Left lung (tissue), 4 donors: ENCODE measurements at regions not wholly inside any gene's neighbourhood (a gene's known extent, or its start where the extent isn't known, plus 50 kb on each side); places are given as distances from the start of the nearest gene placed in this dataset.
"Not testable (repeated sequence)": the region's sequence is repeated elsewhere in the genome, so short reads cannot be mapped to it uniquely, and the experiment has no call there.

Experiments
- ATAC-seq: fragments of 200-7000 bp; cut with Tn5 transposase; one replicate; pipeline ENCODE4 v1.9.1; 2020; ENCODE audit warnings: moderate library complexity
- DNase-seq, 4 donors: peaks; one replicate each; pipeline ENCODE4 v3.0.0-alpha.2; 2013 to 2020
- H3K27ac ChIP-seq, 2 donors: fragments of 200-600 bp; sonication (generic) in 1 of 2; one replicate each; pipeline versions ENCODE4 v1.5.0 to v1.8.0; 2020 to 2021
- H3K27me3 ChIP-seq, 2 donors: fragments of 200-600 bp; sonication (generic) in 1 of 2; one replicate each; pipeline versions ENCODE4 v1.5.0 to v1.8.0; 2020 to 2021
- H3K36me3 ChIP-seq, 2 donors: fragments of 200-600 bp; sonication (generic) in 1 of 2; one replicate each; pipeline versions ENCODE4 v1.5.0 to v1.8.0; 2020 to 2021
- H3K4me1 ChIP-seq, 2 donors: fragments of 200-600 bp; one replicate each; pipeline ENCODE4 v1.8.0; 2021
- H3K4me3 ChIP-seq, 2 donors: fragments of 200-600 bp; sonication (generic) in 1 of 2; one replicate each; pipeline versions ENCODE4 v1.5.0 to v1.8.0; 2020 to 2021; ENCODE audit warnings: mild to moderate bottlenecking in 1 of 2
- H3K9me3 ChIP-seq, 2 donors: fragments of 200-600 bp; sonication (generic) in 1 of 2; one replicate each; pipeline versions ENCODE4 v1.5.0 to v1.8.0; 2020 to 2021
- CTCF ChIP-seq, 2 donors: fragments of 200-600 bp; sonication (generic) in 1 of 2; IDR thresholded peaks; one replicate each; pipeline versions ENCODE4 v1.5.0 to v1.8.0; 2021; ENCODE audit warnings: antibody characterized with exemption in 2 of 2
- intact Hi-C, 2 donors: fragments of 100-400 bp; cut with DNase I; formaldehyde crosslinking; loops; one replicate each; pipeline versions ENCODE4 v1.11.2 to v1.14.2; 2022
- donor health status: DM: no; HTN: yes; CAD: no.
- donor health status: DM: no; HTN: no; CAD: no.

- H3K4me1 ChIP-seq = peaks cover 0 to 7% of the 10 kb centered on the region in 2 donors
- DNase-seq = no peak
- no peaks in the 10 kb centered on the region for H3K36me3 ChIP-seq
- intact Hi-C loops = no loop called here
- H3K27me3 ChIP-seq = no peaks in the 10 kb centered on the region
- ATAC-seq = peak; percentile 33
- H3K4me3 ChIP-seq = no peak overlapping the region
- H3K9me3 ChIP-seq = no peaks in the 10 kb centered on the region
- no peak for TF ChIP-seq CTCF (IDR thresholded peaks at IDR 0.05)
- peak overlapping the region in 1 of 2 donors; percentile 46 for H3K27ac ChIP-seq
Observed at GRCh38 chr1:199089393-199090122, 450.7 kb downstream of the PTPRC start.

GRCh38 chr1:199095628-199096027, 456.8 kb downstream of the PTPRC start:
- H3K9me3 ChIP-seq, H3K27me3 ChIP-seq, intact Hi-C loops, H3K36me3 ChIP-seq, ATAC-seq, DNase-seq, H3K4me3 ChIP-seq: not testable (repeated sequence)
- Histone ChIP-seq H3K4me1 (peaks cover 0 to 21% of the 10 kb centered on the region in 2 donors), H3K27ac (peak overlapping the region in 1 of 2 donors; percentile 23)

GRCh38 chr1:199096591-199096990, 457.8 kb downstream of the PTPRC start:
- intact Hi-C loops = no loop called here
- ATAC-seq (no peak), DNase-seq (peak in 1 of 4 donors; percentile 40)
- Histone ChIP-seq H3K27ac (no peak overlapping the region), H3K36me3 (no peaks in the 10 kb centered on the region), H3K9me3 (no peaks in the 10 kb centered on the region), H3K27me3 (no peaks in the 10 kb centered on the region), H3K4me1 (peaks cover 0 to 25% of the 10 kb centered on the region in 2 donors), H3K4me3 (no peak overlapping the region)
- no peak for TF ChIP-seq CTCF (IDR thresholded peaks at IDR 0.05)

GRCh38 chr1:199098468-199098867, 459.6 kb downstream of the PTPRC start:
- Histone ChIP-seq H3K27me3 (no peaks in the 10 kb centered on the region), H3K4me1 (peaks cover 0 to 25% of the 10 kb centered on the region in 2 donors), H3K4me3 (no peak overlapping the region), H3K36me3 (no peaks in the 10 kb centered on the region), H3K27ac (no peak overlapping the region), H3K9me3 (no peaks in the 10 kb centered on the region)
- peak; percentile 31 for ATAC-seq
- intact Hi-C loops = no loop called here
- DNase-seq = no peak
- TF ChIP-seq CTCF (IDR thresholded peaks at IDR 0.05) = no peak

GRCh38 chr1:199101139-199101538, 462.3 kb downstream of the PTPRC start:
- Histone ChIP-seq H3K27ac (no peak overlapping the region), H3K4me1 (peaks cover 0 to 16% of the 10 kb centered on the region in 2 donors), H3K9me3 (peaks cover 0 to 4% of the 10 kb centered on the region in 2 donors), H3K36me3 (no peaks in the 10 kb centered on the region), H3K27me3 (no peaks in the 10 kb centered on the region), H3K4me3 (no peak overlapping the region)
- intact Hi-C loops = no loop called here
- DNase-seq = no peak
- no peak for TF ChIP-seq CTCF (IDR thresholded peaks at IDR 0.05)
- no peak for ATAC-seq

- TF ChIP-seq CTCF (IDR thresholded peaks at IDR 0.05) = no peak
- Histone ChIP-seq H3K27ac (no peak overlapping the region), H3K4me3 (no peak overlapping the region), H3K4me1 (peaks cover 0 to 11% of the 10 kb centered on the region in 2 donors), H3K9me3 (peaks cover 0 to 8% of the 10 kb centered on the region in 2 donors), H3K27me3 (no peaks in the 10 kb centered on the region), H3K36me3 (no peaks in the 10 kb centered on the region)
- intact Hi-C loops = no loop called here
- ATAC-seq (no peak), DNase-seq (no peak)
Observed at GRCh38 chr1:199101635-199102034, 462.8 kb downstream of the PTPRC start.
